ENCODE measurements at regions not wholly inside any gene's neighbourhood (a gene's known extent, or its start where the extent isn't known, plus 50 kb on each side); places are given as distances from the start of the nearest gene placed in this dataset.
"Not testable (repeated sequence)": the region's sequence is repeated elsewhere in the genome, so short reads cannot be mapped to it uniquely, and the experiment has no call there.

- no peak overlapping the region for H3K4me2 ChIP-seq (ENCODE audit: low read length)
- no peaks in the 10 kb centered on the region for H4K20me1 ChIP-seq (ENCODE audit: insufficient read depth, low read length)
- no peak overlapping the region for H3K27ac ChIP-seq (ENCODE audit: low read depth, low read length, poor library complexity, severe bottlenecking)
- H3K4me1 ChIP-seq (ENCODE audit: insufficient read depth, low read length, poor library complexity, severe bottlenecking): no peaks in the 10 kb centered on the region
- no peak overlapping the region for H3K4me3 ChIP-seq (ENCODE audit: low read depth, low read length, poor library complexity, severe bottlenecking)
- intact Hi-C loops (cut with micrococcal nuclease; ENCODE audit: unreplicated experiment): no loop called here
- H3K9me3 ChIP-seq (ENCODE audit: low read length): no peaks in the 10 kb centered on the region
- no peaks in the 10 kb centered on the region for H3K79me2 ChIP-seq (ENCODE audit: insufficient read depth, low read depth, low read length)
- POLR2A ChIA-PET: interaction anchor here (1.6 kb wide), 1 partner anchor 12 kb away, joined by 3 read pairs; no protein-coding TSS in a partner anchor
- TF ChIP-seq, protein P1, sequence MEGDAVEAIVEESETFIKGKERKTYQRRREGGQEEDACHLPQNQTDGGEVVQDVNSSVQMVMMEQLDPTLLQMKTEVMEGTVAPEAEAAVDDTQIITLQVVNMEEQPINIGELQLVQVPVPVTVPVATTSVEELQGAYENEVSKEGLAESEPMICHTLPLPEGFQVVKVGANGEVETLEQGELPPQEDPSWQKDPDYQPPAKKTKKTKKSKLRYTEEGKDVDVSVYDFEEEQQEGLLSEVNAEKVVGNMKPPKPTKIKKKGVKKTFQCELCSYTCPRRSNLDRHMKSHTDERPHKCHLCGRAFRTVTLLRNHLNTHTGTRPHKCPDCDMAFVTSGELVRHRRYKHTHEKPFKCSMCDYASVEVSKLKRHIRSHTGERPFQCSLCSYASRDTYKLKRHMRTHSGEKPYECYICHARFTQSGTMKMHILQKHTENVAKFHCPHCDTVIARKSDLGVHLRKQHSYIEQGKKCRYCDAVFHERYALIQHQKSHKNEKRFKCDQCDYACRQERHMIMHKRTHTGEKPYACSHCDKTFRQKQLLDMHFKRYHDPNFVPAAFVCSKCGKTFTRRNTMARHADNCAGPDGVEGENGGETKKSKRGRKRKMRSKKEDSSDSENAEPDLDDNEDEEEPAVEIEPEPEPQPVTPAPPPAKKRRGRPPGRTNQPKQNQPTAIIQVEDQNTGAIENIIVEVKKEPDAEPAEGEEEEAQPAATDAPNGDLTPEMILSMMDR (conservative IDR thresholded peaks at IDR 0.05; ENCODE audit: low read length): no peak
- no peak for TF ChIP-seq EZH2phosphoT487 (IDR thresholded peaks at IDR 0.05; ENCODE audit: borderline replicate concordance, low read depth, low read length)
- no peaks in the 10 kb centered on the region for H3K36me3 ChIP-seq (ENCODE audit: insufficient read depth, low read length)
- no peaks in the 10 kb centered on the region for H3K9me2 ChIP-seq (ENCODE audit: insufficient read depth, low read length)
- DNase-seq (ENCODE audit: low spot score): no peak
- no TSS peak for BruUV-seq (replicated peaks)
- H2AFZ ChIP-seq (ENCODE audit: low read length): no peak overlapping the region
- CTCF ChIA-PET (ENCODE audit: unreplicated experiment): no interaction called here
Measured at GRCh38 chr11:82185925-82186324, 547.7 kb downstream of the FAM181B start.

- Histone ChIP-seq H3K4me2 (ENCODE audit: low read length) (no peak overlapping the region), H3K79me2 (ENCODE audit: insufficient read depth, low read depth, low read length) (no peaks in the 10 kb centered on the region), H3K9me2 (ENCODE audit: insufficient read depth, low read length) (no peaks in the 10 kb centered on the region), H3K4me1 (ENCODE audit: insufficient read depth, low read length, poor library complexity, severe bottlenecking) (no peaks in the 10 kb centered on the region), H4K20me1 (ENCODE audit: insufficient read depth, low read length) (no peaks in the 10 kb centered on the region), H3K36me3 (ENCODE audit: insufficient read depth, low read length) (no peaks in the 10 kb centered on the region), H3K27ac (ENCODE audit: low read depth, low read length, poor library complexity, severe bottlenecking) (no peak overlapping the region), H3K9me3 (ENCODE audit: low read length) (no peaks in the 10 kb centered on the region), H2AFZ (ENCODE audit: low read length) (no peak overlapping the region), H3K4me3 (ENCODE audit: low read depth, low read length, poor library complexity, severe bottlenecking) (no peak overlapping the region)
- ChIA-PET POLR2A (interaction anchor here (1.6 kb wide), 1 partner anchor 13 kb away, joined by 3 read pairs; no protein-coding TSS in a partner anchor), CTCF (ENCODE audit: unreplicated experiment) (no interaction called here)
- TF ChIP-seq, protein P1 (conservative IDR thresholded peaks at IDR 0.05; ENCODE audit: low read length): no peak
- no peak for TF ChIP-seq EZH2phosphoT487 (IDR thresholded peaks at IDR 0.05; ENCODE audit: borderline replicate concordance, low read depth, low read length)
- intact Hi-C loops (cut with micrococcal nuclease; ENCODE audit: unreplicated experiment): no loop called here
- no TSS peak for BruUV-seq (replicated peaks)
- no peak for DNase-seq (ENCODE audit: low spot score)
Measured at GRCh38 chr11:82184966-82185365, 548.7 kb downstream of the FAM181B start.

- ChIA-PET POLR2A (interaction anchor here (0.7 to 1.4 kb wide), 2 partner anchors 12 to 683 kb away, joined by 3 read pairs; no protein-coding TSS in a partner anchor), CTCF (ENCODE audit: unreplicated experiment) (no interaction called here)
- H3K9me3 ChIP-seq (ENCODE audit: low read length): no peaks in the 10 kb centered on the region
- intact Hi-C loops (cut with micrococcal nuclease; ENCODE audit: unreplicated experiment): no loop called here
- no peaks in the 10 kb centered on the region for H3K4me1 ChIP-seq (ENCODE audit: insufficient read depth, low read length, poor library complexity, severe bottlenecking)
- no peaks in the 10 kb centered on the region for H3K79me2 ChIP-seq (ENCODE audit: insufficient read depth, low read depth, low read length)
- no peaks in the 10 kb centered on the region for H4K20me1 ChIP-seq (ENCODE audit: insufficient read depth, low read length)
- H2AFZ ChIP-seq (ENCODE audit: low read length): no peak overlapping the region
- no peak overlapping the region for H3K27ac ChIP-seq (ENCODE audit: low read depth, low read length, poor library complexity, severe bottlenecking)
- BruUV-seq (replicated peaks): no TSS peak
- H3K9me2 ChIP-seq (ENCODE audit: insufficient read depth, low read length): no peaks in the 10 kb centered on the region
- H3K36me3 ChIP-seq (ENCODE audit: insufficient read depth, low read length): no peaks in the 10 kb centered on the region
- H3K4me3 ChIP-seq (ENCODE audit: low read depth, low read length, poor library complexity, severe bottlenecking): no peak overlapping the region
- no peak for TF ChIP-seq EZH2phosphoT487 (IDR thresholded peaks at IDR 0.05; ENCODE audit: borderline replicate concordance, low read depth, low read length)
- TF ChIP-seq, protein P1 (conservative IDR thresholded peaks at IDR 0.05; ENCODE audit: low read length): no peak
- no peak for DNase-seq (ENCODE audit: low spot score)
- H3K4me2 ChIP-seq (ENCODE audit: low read length): no peak overlapping the region
Measured at GRCh38 chr11:82183346-82183745, 550.3 kb downstream of the FAM181B start.

DNA sequence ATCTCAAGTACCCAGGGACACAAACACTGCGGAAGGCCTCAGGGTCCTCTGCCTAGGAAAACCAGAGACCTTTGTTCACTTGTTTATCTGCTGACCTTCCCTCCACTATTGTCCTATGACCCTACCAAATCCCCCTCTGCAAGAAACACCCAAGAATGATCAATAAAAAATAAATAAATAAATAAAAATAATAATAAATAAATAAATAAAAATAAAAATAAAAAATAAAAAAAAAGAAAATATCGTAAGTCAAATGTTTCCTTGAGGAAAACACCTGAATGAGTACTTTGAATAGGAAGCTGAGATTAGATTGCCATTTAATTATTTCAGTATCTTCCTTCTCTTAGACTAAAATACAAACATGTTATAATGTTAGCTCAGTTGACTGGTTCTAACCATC is 551.0 kb downstream of the FAM181B start:
- H3K4me1 ChIP-seq (ENCODE audit: insufficient read depth, low read length, poor library complexity, severe bottlenecking); BruUV-seq (replicated peaks); DNase-seq (ENCODE audit: low spot score); H3K4me3 ChIP-seq (ENCODE audit: low read depth, low read length, poor library complexity, severe bottlenecking); H3K9me2 ChIP-seq (ENCODE audit: insufficient read depth, low read length); H3K79me2 ChIP-seq (ENCODE audit: insufficient read depth, low read depth, low read length); H2AFZ ChIP-seq (ENCODE audit: low read length); H3K9me3 ChIP-seq (ENCODE audit: low read length); H4K20me1 ChIP-seq (ENCODE audit: insufficient read depth, low read length); intact Hi-C loops (cut with micrococcal nuclease; ENCODE audit: unreplicated experiment); CTCF ChIA-PET (ENCODE audit: unreplicated experiment); H3K36me3 ChIP-seq (ENCODE audit: insufficient read depth, low read length); H3K27ac ChIP-seq (ENCODE audit: low read depth, low read length, poor library complexity, severe bottlenecking); H3K4me2 ChIP-seq (ENCODE audit: low read length): not testable (repeated sequence)
- POLR2A ChIA-PET: interaction anchor here (1.4 kb wide), 1 partner anchor 13 kb away, joined by 3 read pairs; no protein-coding TSS in a partner anchor
